ENCODE measurements at regions not wholly inside any gene's neighbourhood (a gene's known extent, or its start where the extent isn't known, plus 50 kb on each side); places are given as distances from the start of the nearest gene placed in this dataset.

GRCh38 chr22:27633296-27633871, 168.2 kb downstream of the MN1 start:
- Histone ChIP-seq H3K27me3 (ENCODE audit: insufficient read depth, low read length) (no peaks in the 10 kb centered on the region), H3K79me1 (ENCODE audit: insufficient read depth, low read depth, low read length, poor library complexity, severe bottlenecking) (no peaks in the 10 kb centered on the region), H2AK5ac (ENCODE audit: insufficient read length, low read length) (no peak overlapping the region), H3K18ac (ENCODE audit: insufficient read length, low read depth, low read length) (no peak overlapping the region), H2BK12ac (ENCODE audit: insufficient read length, low read depth, low read length) (no peak overlapping the region), H3K4me2 (ENCODE audit: insufficient read depth, insufficient read length, low read length) (no peak overlapping the region), H4K5ac (ENCODE audit: insufficient read length, low read depth, low read length) (no peak overlapping the region), H2BK120ac (ENCODE audit: low read depth, low read length, poor library complexity, severe bottlenecking) (no peak overlapping the region), H4K8ac (replicated peaks; ENCODE audit: insufficient read length, low read depth, low read length) (no peak overlapping the region), H3K23me2 (ENCODE audit: insufficient read length, low read depth, low read length, poor library complexity, severe bottlenecking) (no peaks in the 10 kb centered on the region), H2BK20ac (ENCODE audit: low read depth, low read length, poor library complexity, severe bottlenecking) (no peak overlapping the region), H2BK15ac (ENCODE audit: low read depth, low read length) (no peak overlapping the region), H4K91ac (ENCODE audit: insufficient read length, low read depth, low read length) (no peak overlapping the region), H3K56ac (ENCODE audit: insufficient read length, low read depth, low read length) (no peak overlapping the region), H3K9me3 (ENCODE audit: control insufficient read depth, low read depth, low read length) (no peaks in the 10 kb centered on the region), H3K4ac (ENCODE audit: low read depth, low read length) (no peak overlapping the region), H3K23ac (ENCODE audit: insufficient read length, low read depth, low read length) (no peak overlapping the region), H3T11ph (ENCODE audit: low read length) (no peak overlapping the region), H3K9ac (ENCODE audit: extremely low read depth, insufficient read length, low read length) (no peak overlapping the region), H4K20me1 (ENCODE audit: control insufficient read depth, insufficient read depth, insufficient read length) (no peaks in the 10 kb centered on the region), H3K14ac (ENCODE audit: insufficient read depth, low read length) (no peak overlapping the region), H3K79me2 (ENCODE audit: insufficient read depth, low read length) (no peaks in the 10 kb centered on the region), H2BK5ac (ENCODE audit: insufficient read length, low read length) (no peak overlapping the region), H2AFZ (ENCODE audit: low read length) (no peak overlapping the region), H3K27ac (ENCODE audit: insufficient read length, low read depth, low read length) (no peak overlapping the region), H3K4me1 (ENCODE audit: insufficient read depth, low read length) (peaks cover 10% of the 10 kb centered on the region; the same call in 1 of the 2 replicates)
- H3K36me3 Mint-ChIP-seq (ENCODE audit: insufficient read depth in 1 of 3, low read depth in 3 of 3), result peaks cover 0 to 7% (median 0%) of the 10 kb centered on the region in 3 experiments; a peak in 3 of 7 replicates
- no peak for TF ChIP-seq CTCF (conservative IDR thresholded peaks at IDR 0.05)
- peaks cover 7 to 13% of the 10 kb centered on the region in 2 experiments for H3K9me3 Mint-ChIP-seq
- peaks cover 48 to 55% of the 10 kb centered on the region in 2 experiments for H3K4me1 Mint-ChIP-seq
- H3K4me3 Mint-ChIP-seq, result no peak overlapping the region
- peak overlapping the region in 1 of 3 experiments; percentile 69; a peak in 1 of 7 replicates for H3K27ac Mint-ChIP-seq
- WGBS (ENCODE audit: extremely low coverage, insufficient read length, low lambda C conversion rate), result no CpG with 5 or more reads among the region's 8 CpGs
- H3K27me3 Mint-ChIP-seq (ENCODE audit: low read depth), result peaks cover 7% of the 10 kb centered on the region; the same call in 1 of the 2 replicates
- no peak for DNase-seq
